Effector memory CD8-positive, alpha-beta T cell (primary cell): ENCODE measurements at regions not wholly inside any gene's neighbourhood (a gene's known extent, or its start where the extent isn't known, plus 50 kb on each side); places are given as distances from the start of the nearest gene placed in this dataset.

Experiments
- ATAC-seq: fragments of 150-1000 bp; cut with Tn5 transposase; replicated peaks from 2 replicates; pipeline ENCODE4 v1.10.0; 2021; ENCODE audit warnings: mild to moderate bottlenecking, moderate library complexity
- DNase-seq, 3 experiments: peaks; one replicate each; pipeline ENCODE4 v3.0.0; 2021
- H3K27ac Mint-ChIP-seq, 2 donors: one replicate each; pipeline ENCODE4 v1.8.0; 2022; ENCODE audit warnings: mild to moderate bottlenecking in 2 of 2, mixed read lengths in 2 of 2, moderate library complexity in 2 of 2
- H3K27me3 Mint-ChIP-seq, 2 donors: one replicate each; pipeline ENCODE4 v1.8.0; 2022; ENCODE audit warnings: mixed read lengths in 2 of 2
- H3K36me3 Mint-ChIP-seq: one replicate; pipeline ENCODE4 v1.8.0; 2022; ENCODE audit warnings: mild to moderate bottlenecking, moderate library complexity, mixed read lengths; ENCODE audit not compliant: insufficient read depth
- H3K4me1 Mint-ChIP-seq, 2 donors: one replicate each; pipeline ENCODE4 v1.8.0; 2022; ENCODE audit warnings: low read depth in 2 of 2, mixed read lengths in 2 of 2
- H3K4me3 Mint-ChIP-seq, 2 donors: one replicate each; pipeline ENCODE4 v1.8.0; 2022; ENCODE audit warnings: mild to moderate bottlenecking in 2 of 2, mixed read lengths in 2 of 2, moderate library complexity in 2 of 2
- H3K9me3 Mint-ChIP-seq, 2 donors: one replicate each; pipeline ENCODE4 v1.8.0; 2022; ENCODE audit warnings: mixed read lengths in 2 of 2

DNA sequence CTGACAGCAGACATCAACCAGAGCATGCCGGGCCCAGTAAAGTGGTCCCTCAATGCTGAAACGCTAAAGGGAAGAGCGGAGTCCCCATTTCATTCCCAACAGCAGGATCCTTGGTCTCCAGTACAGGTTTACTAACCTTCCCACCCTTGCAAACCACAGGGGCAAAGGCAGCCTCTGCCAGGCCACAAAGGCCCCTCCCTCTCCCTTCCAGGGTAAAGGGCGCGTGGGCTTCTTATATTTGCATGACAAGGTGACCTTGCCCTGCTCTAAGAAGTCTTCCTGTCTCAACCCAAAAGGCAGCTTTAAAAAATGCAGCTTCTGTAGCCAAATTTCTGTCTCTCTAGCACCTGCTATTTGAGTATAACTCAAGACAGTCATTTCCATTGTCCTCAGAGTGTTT, 131.5 kb upstream of the PTCH1 start:
- Mint-ChIP-seq H3K27ac (no peak overlapping the region), H3K4me1 (peaks cover 0 to 4% of the 10 kb centered on the region in 2 donors), H3K9me3 (no peaks in the 10 kb centered on the region), H3K27me3 (no peaks in the 10 kb centered on the region), H3K36me3 (no peaks in the 10 kb centered on the region), H3K4me3 (no peak overlapping the region)
- ATAC-seq, result no peak
- DNase-seq, result no peak

DNA sequence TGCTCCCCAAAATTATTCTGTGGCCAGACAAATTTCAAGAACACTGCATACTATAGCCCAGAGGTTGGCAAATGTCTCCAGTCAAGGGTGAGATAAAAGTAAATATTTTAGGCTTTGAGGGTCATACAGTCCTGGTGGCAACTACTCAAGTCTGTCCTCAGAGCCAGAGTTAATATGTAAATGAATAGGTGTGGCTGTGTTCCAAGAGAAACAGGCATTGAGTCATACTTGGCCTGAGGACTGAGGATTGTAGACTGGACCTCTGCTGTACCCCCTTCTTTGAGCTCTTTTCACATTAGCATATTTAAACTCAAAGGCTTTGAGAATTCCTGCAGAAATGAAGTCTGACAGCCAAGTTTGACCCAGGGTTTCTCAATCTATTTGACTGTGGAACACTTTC, 129.2 kb upstream of the PTCH1 start:
- Mint-ChIP-seq H3K4me3 (no peak overlapping the region), H3K36me3 (no peaks in the 10 kb centered on the region), H3K4me1 (peaks cover 0 to 4% of the 10 kb centered on the region in 2 donors), H3K9me3 (no peaks in the 10 kb centered on the region), H3K27me3 (no peaks in the 10 kb centered on the region), H3K27ac (no peak overlapping the region)
- DNase-seq, result no peak
- no peak for ATAC-seq

DNA sequence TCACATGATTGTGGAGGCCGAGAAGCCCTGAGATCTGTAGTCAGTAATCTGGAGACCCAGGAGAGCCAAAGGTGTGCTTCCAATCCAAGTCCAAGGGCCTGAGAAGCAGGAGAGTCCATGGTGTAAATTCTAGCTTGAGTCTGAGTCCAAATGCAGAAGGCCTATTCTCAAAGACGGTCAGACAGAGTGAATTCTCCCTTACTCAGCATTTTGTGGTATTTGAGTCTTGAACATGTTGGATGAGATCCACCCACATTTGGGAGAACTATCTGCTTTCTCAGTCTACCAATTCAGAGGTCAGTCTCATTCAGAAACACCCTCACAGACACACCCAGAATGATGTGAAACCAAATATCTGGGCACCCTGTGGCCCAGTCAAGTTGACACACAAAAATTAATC, 128.8 kb upstream of the PTCH1 start:
- Mint-ChIP-seq H3K4me1 (peaks cover 0 to 4% of the 10 kb centered on the region in 2 donors), H3K27ac (no peak overlapping the region), H3K9me3 (no peaks in the 10 kb centered on the region), H3K4me3 (no peak overlapping the region), H3K27me3 (peaks cover 0 to 2% of the 10 kb centered on the region in 2 donors), H3K36me3 (no peaks in the 10 kb centered on the region)
- ATAC-seq (no peak), DNase-seq (no peak)

DNA sequence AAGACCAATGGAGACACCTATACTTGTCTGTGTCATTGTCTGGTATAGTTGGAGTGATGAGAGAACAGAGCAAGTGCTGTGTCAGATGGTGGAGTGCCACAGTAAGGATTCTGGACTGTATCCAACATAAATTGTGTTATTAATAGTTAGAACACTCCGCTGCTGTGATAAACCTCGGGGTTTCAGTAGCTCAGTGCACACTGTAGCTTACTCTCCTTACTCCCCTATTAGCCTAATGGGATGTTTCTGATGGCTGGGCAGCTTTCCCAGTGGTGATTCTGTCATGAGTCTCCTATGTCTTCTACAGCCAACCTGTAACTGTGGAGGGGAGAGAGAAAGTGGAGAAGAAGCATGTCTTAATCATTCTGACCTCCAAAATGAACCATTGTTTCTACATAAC, 127.6 kb upstream of the PTCH1 start:
- H3K27ac Mint-ChIP-seq, result no peak overlapping the region
- H3K4me1 Mint-ChIP-seq, result no peaks in the 10 kb centered on the region
- no peak for DNase-seq
- peaks cover 8 to 14% of the 10 kb centered on the region in 2 donors for H3K27me3 Mint-ChIP-seq
- no peaks in the 10 kb centered on the region for H3K36me3 Mint-ChIP-seq
- no peak for ATAC-seq
- no peaks in the 10 kb centered on the region for H3K9me3 Mint-ChIP-seq
- H3K4me3 Mint-ChIP-seq, result no peak overlapping the region

DNA sequence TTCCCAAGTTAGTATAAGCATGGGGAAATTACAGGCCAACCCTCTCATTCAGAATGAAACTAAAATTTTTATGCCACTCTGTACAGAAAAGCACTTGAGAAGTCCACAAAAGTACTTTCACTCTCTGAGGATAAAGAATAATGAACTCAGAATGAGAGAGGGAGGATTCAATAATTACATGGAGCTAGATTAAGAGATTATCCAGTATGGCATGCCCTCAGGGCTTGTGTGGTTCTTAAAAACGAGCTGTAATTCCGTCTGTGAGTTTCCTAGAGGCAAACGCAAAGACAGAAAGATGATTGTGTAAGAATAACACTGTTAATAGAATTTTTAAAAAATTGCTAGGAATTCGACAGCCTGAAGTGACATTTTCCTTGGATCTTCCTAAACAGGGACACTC, 126.8 kb upstream of the PTCH1 start:
- ATAC-seq (no peak), DNase-seq (no peak)
- Mint-ChIP-seq H3K4me1 (no peaks in the 10 kb centered on the region), H3K27ac (no peak overlapping the region), H3K4me3 (no peak overlapping the region), H3K27me3 (peaks cover 9 to 22% of the 10 kb centered on the region in 2 donors), H3K9me3 (peaks cover 0 to 2% of the 10 kb centered on the region in 2 donors), H3K36me3 (no peaks in the 10 kb centered on the region)

- Mint-ChIP-seq H3K27me3 (peaks cover 19 to 36% of the 10 kb centered on the region in 2 donors), H3K27ac (no peak overlapping the region), H3K36me3 (no peaks in the 10 kb centered on the region), H3K9me3 (peaks cover 0 to 8% of the 10 kb centered on the region in 2 donors), H3K4me1 (no peaks in the 10 kb centered on the region), H3K4me3 (no peak overlapping the region)
- ATAC-seq (no peak), DNase-seq (no peak)
Measured at GRCh38 chr9:95642189-95642588, 125.4 kb upstream of the PTCH1 start.

- no peak for ATAC-seq
- H3K27ac Mint-ChIP-seq, result no peak overlapping the region
- peaks cover 19 to 37% of the 10 kb centered on the region in 2 donors for H3K27me3 Mint-ChIP-seq
- no peaks in the 10 kb centered on the region for H3K4me1 Mint-ChIP-seq
- no peaks in the 10 kb centered on the region for H3K36me3 Mint-ChIP-seq
- H3K4me3 Mint-ChIP-seq, result no peak overlapping the region
- no peak for DNase-seq
- H3K9me3 Mint-ChIP-seq, result peaks cover 0 to 8% of the 10 kb centered on the region in 2 donors
Measured at GRCh38 chr9:95641586-95641985, 124.8 kb upstream of the PTCH1 start.

DNA sequence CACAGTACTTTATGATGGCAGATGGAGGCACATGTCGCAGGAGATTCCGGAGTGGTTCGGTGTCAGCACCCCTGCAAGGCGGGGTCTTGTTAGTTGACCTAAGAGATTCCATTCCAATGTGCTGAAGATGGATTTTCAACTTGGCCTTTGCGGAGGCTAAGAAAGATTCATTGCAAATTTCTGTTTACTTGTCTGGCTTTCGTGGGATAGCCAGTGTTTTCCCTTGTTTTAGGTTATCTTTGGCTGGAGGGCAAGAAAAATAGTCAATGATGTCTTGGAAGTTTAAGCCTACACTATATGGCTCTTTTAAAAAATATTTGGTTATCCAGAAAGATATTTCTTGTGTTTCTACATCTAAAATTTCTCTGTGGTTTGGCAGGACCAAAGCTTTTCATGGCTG, 123.6 kb upstream of the PTCH1 start:
- no peaks in the 10 kb centered on the region for H3K4me1 Mint-ChIP-seq

DNA sequence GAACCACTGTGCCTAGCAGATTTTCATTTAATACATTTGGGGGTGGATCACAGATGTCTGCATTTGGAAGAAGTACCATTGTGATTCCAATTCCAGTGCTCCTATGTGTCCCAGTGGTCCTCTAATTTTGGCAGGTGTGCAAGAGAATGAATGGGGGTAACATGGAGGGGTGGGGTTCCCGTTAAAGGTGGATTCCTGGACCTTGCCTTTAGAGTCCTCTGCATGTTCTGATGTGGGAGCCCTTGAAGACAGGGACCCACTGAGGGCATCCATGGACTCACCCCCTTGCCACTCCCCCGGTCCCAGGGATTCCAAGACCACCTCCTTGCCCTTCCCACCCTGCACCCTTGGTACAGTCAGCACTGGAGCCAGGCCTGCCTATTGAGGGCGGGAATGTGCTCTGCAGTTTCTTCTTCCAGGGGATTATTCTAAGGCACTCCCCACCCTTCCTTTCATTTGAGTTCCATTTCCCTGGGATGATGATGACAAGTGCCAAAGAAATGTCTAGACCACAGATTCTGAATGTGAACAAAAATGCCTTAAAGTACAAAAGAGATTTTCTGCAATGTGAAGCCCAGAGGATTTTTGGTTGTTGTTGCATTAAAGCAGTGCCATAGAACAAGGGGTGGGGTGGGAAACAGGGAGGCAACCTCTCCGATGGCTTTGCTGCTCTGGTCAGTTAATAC, 119.4 kb upstream of the PTCH1 start:
- no peaks in the 10 kb centered on the region for H3K36me3 Mint-ChIP-seq
- H3K27ac Mint-ChIP-seq, result no peak overlapping the region
- no peak overlapping the region for H3K4me3 Mint-ChIP-seq
- H3K4me1 Mint-ChIP-seq, result no peaks in the 10 kb centered on the region
- DNase-seq (no peak), ATAC-seq (no peak)
- peaks cover 0 to 8% of the 10 kb centered on the region in 2 donors for H3K9me3 Mint-ChIP-seq
- peaks cover 37 to 56% of the 10 kb centered on the region in 2 donors for H3K27me3 Mint-ChIP-seq

More for the DNA sequence above, 123.6 kb upstream of the PTCH1 start:
- Mint-ChIP-seq H3K9me3 (peaks cover 0 to 8% of the 10 kb centered on the region in 2 donors), H3K27me3 (peaks cover 19 to 37% of the 10 kb centered on the region in 2 donors), H3K36me3 (no peaks in the 10 kb centered on the region), H3K4me3 (no peak overlapping the region), H3K27ac (no peak overlapping the region)
- ATAC-seq (no peak), DNase-seq (no peak)

DNA sequence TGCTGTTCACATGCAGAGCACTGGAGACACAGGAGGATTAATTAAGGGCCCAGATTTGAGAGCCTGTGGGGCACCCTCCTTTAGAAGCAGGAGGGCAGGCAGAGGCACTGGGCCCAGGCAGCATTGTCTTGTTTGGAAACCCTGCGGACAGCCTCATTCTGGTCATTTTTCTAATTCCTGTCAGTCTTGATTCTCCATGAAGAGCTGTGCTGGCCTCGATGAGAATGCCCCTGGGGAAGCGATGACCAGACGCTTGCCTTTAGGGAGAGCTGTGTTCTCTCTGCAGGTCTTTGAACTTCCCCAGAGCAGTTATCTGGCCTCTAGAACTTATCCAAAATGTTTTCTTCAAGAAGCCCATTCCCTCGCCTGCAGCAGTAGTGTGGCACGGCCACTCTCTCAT, 117.8 kb upstream of the PTCH1 start:
- Mint-ChIP-seq H3K27ac (no peak overlapping the region), H3K4me3 (no peak overlapping the region), H3K27me3 (peaks cover 30 to 46% of the 10 kb centered on the region in 2 donors), H3K9me3 (peaks cover 0 to 8% of the 10 kb centered on the region in 2 donors), H3K36me3 (no peaks in the 10 kb centered on the region), H3K4me1 (no peaks in the 10 kb centered on the region)
- no peak for ATAC-seq
- DNase-seq, result no peak

GRCh38 chr9:95634114-95634513, 117.3 kb upstream of the PTCH1 start:
- Mint-ChIP-seq H3K4me1 (no peaks in the 10 kb centered on the region), H3K27me3 (peaks cover 30 to 41% of the 10 kb centered on the region in 2 donors), H3K36me3 (no peaks in the 10 kb centered on the region), H3K9me3 (peaks cover 0 to 8% of the 10 kb centered on the region in 2 donors), H3K4me3 (no peak overlapping the region), H3K27ac (no peak overlapping the region)
- DNase-seq (no peak), ATAC-seq (no peak)

GRCh38 chr9:95629585-95629984, 112.8 kb upstream of the PTCH1 start:
- no peaks in the 10 kb centered on the region for H3K9me3 Mint-ChIP-seq
- DNase-seq, result no peak
- peaks cover 5 to 9% of the 10 kb centered on the region in 2 donors for H3K4me1 Mint-ChIP-seq
- H3K27me3 Mint-ChIP-seq, result peaks cover 37 to 47% of the 10 kb centered on the region in 2 donors
- H3K27ac Mint-ChIP-seq, result no peak overlapping the region
- H3K36me3 Mint-ChIP-seq, result no peaks in the 10 kb centered on the region
- no peak overlapping the region for H3K4me3 Mint-ChIP-seq
- no peak for ATAC-seq

DNA sequence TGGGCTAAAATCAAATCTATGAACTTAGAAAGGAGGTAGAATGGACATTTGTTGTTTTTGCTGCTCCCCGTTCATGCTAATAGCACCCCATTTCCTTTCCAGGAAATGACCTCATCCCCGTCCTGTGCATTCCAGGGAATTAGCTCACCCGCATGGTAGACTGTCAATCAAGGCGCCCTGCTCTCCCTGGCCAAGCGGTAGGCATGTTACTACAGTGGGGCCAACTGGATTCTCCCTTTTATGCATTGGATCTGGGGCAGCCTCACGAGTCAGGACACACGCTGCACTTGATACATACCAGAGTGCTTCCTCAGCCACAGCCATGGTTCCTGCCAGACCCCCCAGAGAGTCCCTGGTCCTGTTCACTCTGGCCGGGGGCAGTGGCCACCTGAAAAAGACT, 111.0 kb upstream of the PTCH1 start:
- no peak for ATAC-seq
- Mint-ChIP-seq H3K36me3 (no peaks in the 10 kb centered on the region), H3K27ac (no peak overlapping the region), H3K27me3 (peaks cover 37 to 57% of the 10 kb centered on the region in 2 donors), H3K4me1 (peaks cover 5 to 9% of the 10 kb centered on the region in 2 donors), H3K9me3 (no peaks in the 10 kb centered on the region), H3K4me3 (no peak overlapping the region)
- no peak for DNase-seq

DNA sequence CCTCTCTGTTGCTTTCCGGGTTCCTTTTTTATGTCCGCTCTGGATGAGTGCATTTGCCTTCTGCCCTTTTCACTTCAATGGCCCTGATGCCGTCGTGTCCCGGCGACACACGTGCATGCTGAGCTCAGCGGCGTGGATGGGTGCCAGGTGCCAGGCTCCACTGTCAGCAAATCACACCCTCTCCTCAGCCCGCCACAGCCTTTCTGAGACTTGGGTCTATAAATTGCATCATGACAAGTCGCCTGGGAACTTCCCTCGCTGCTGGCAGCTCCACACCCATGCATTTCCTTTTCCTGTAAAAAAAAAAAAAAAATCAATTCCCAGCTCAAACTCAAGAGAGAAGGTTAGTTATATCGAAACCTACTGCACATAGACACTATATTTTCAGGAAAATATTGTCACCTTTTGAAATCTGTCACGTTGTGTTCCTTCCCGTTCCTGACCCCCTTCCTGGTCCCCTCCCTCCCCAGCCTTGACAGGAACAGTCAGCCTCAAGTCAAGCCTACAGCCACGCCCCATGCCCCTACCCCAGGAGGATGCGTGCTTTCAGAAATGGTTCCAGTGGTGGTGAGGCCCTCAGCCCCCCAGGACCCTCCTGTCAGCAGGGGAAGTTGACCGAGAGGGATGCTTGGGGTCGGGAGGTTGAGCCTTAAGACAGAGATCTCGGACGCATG, 110.3 kb upstream of the PTCH1 start:
- ATAC-seq (peak; percentile 66), DNase-seq (peak in 1 of 3 experiments; percentile 11)
- H3K9me3 Mint-ChIP-seq, result no peaks in the 10 kb centered on the region
- H3K4me1 Mint-ChIP-seq, result peaks cover 5 to 9% of the 10 kb centered on the region in 2 donors
- no peaks in the 10 kb centered on the region for H3K36me3 Mint-ChIP-seq
- peak overlapping the region in 1 of 2 donors; percentile 40 for H3K4me3 Mint-ChIP-seq
- no peak overlapping the region for H3K27ac Mint-ChIP-seq
- H3K27me3 Mint-ChIP-seq, result peaks cover 31 to 54% of the 10 kb centered on the region in 2 donors
